K562 (cell line): ENCODE measurements at regions not wholly inside any gene's neighbourhood (a gene's known extent, or its start where the extent isn't known, plus 50 kb on each side); places are given as distances from the start of the nearest gene placed in this dataset.
A peak's percentile ranks its signal among the peaks of the same experiment; 100 is the strongest.

Experiments used
- C11orf30 ChIP-seq: fragments of 450-650 bp; IDR thresholded peaks from 2 replicates; pipeline ENCODE4 v1.6.1; 2016; ENCODE audit warnings: low read depth, mild to moderate bottlenecking
- CEBPB ChIP-seq: fragments of 450-650 bp; IDR thresholded peaks from 2 replicates; pipeline ENCODE4 v1.6.1; 2016; ENCODE audit warnings: missing genetic modification characterization, missing compliant biosample characterization
- GABPA ChIP-seq: fragments of 200-800 bp; sonication (Bioruptor generic); conservative IDR thresholded peaks from 2 replicates; pipeline ENCODE4 v1.6.1; 2016; ENCODE audit warnings: low read depth, missing genetic modification characterization, missing compliant biosample characterization
- IFI16 ChIP-seq: fragments of 250-450 bp; sonication (Bioruptor Pico); IDR thresholded peaks from 2 replicates; pipeline ENCODE4 v2.1.2; 2022; ENCODE audit warnings: mild to moderate bottlenecking, inconsistent platforms
- NR2C1 ChIP-seq, 2 experiments: fragments of 450-650 bp; IDR thresholded peaks; 2 replicates each; pipeline ENCODE4 v1.6.1; 2017; ENCODE audit warnings: mild to moderate bottlenecking in 2 of 2, antibody characterized with exemption in 1 of 2, inconsistent platforms in 1 of 2, missing compliant biosample characterization in 1 of 2, missing genetic modification characterization in 1 of 2
- PYGO2 ChIP-seq: fragments of 450-650 bp; IDR thresholded peaks from 2 replicates; pipeline ENCODE4 v1.6.1; 2016; ENCODE audit warnings: mild to moderate bottlenecking, missing genetic modification characterization, moderate library complexity, missing compliant biosample characterization
- SMAD4 ChIP-seq: fragments of 250-450 bp; sonication (Bioruptor Pico); conservative IDR thresholded peaks from 2 replicates; pipeline ENCODE4 v1.8.0; 2021; ENCODE audit warnings: inconsistent platforms, mild to moderate bottlenecking, moderate library complexity
- TAF15 ChIP-seq: fragments of 200-400 bp; formaldehyde crosslinking; IDR thresholded peaks from 2 replicates; pipeline ENCODE4 v1.6.1; 2017; ENCODE audit warnings: mild to moderate bottlenecking, low read depth, low read length, moderate library complexity
- TCF7L2 ChIP-seq: fragments of 150-350 bp; IDR thresholded peaks from 2 replicates; pipeline ENCODE4 v1.6.1; 2016; ENCODE audit warnings: low read depth, mild to moderate bottlenecking, low read length, moderate library complexity
- TCFL5 ChIP-seq: fragments of 250-450 bp; sonication (Bioruptor Pico); conservative IDR thresholded peaks from 2 replicates; pipeline ENCODE4 v1.6.1; 2021; ENCODE audit warnings: mild to moderate bottlenecking, moderate library complexity, matching md5 sums
- TF ChIP-seq, protein P1 (sequence below): fragments of 250-450 bp; sonication (Bioruptor Pico); IDR thresholded peaks from 2 replicates; pipeline ENCODE4 v1.8.0; 2021; ENCODE audit warnings: moderate library complexity, mild to moderate bottlenecking, inconsistent platforms
- TF ChIP-seq, protein P2 (sequence below), 2 experiments: fragments of 450-650 bp in 1 of 2; sonication (generic) in 1 of 2; formaldehyde crosslinking in 1 of 2; IDR thresholded peaks; 2 replicates each; pipeline versions ENCODE4 v1.7.1 to v1.9.0; 2016 to 2022; ENCODE audit warnings: inconsistent platforms in 1 of 2, mild to moderate bottlenecking in 1 of 2, missing genetic modification reagents in 1 of 2
- TF ChIP-seq, protein P3 (sequence below): fragments of 250-450 bp; sonication (Bioruptor Pico); IDR thresholded peaks from 2 replicates; pipeline ENCODE4 v1.9.0; 2021; ENCODE audit warnings: mild to moderate bottlenecking, inconsistent platforms
- TF ChIP-seq, protein P4 (sequence below): IDR thresholded peaks from 3 replicates; pipeline ENCODE4 v1.6.1; 2011; ENCODE audit warnings: borderline replicate concordance, mild to moderate bottlenecking; ENCODE audit not compliant: insufficient read length, insufficient read depth

DNA sequence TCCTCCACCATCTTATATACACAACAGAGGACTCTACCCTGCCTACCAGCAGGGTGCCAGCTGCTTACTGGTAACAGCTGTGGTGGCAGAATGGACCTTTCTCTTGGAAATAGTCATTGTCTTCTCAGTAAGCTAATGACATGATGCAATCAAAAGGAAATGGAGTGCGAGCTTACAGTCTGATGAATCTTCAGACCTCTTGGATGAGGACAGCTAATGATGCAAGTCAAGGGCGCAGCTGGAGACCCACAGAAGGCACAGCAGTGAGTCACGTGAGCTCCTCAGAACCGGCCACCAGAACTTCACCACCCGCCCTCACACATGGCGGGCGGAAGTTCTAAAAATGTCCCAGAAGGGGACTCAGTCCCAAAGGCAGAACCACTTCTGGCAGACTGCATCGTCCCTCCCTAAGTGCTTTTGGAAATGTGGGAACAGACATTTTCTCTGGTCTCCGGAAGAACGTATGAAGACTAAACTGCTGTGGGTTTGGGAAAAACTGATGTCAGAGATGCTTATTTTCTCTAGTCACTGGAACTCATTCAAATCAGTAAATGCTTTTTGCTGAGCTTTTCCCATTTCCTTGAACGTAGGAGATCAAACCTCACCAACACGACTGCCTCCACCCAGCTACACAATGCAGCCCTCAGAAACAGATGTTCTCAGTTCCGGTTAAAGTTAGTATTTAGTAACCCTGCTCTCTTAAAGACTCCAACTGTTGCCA lies 96.4 kb downstream of the FAS start (continued):
- peak; percentile 59; the same call in 1 of the 2 replicates for TF ChIP-seq GABPA (tag)
- peak; percentile 71 for TF ChIP-seq SMAD4 (CRISPR knock-in tag)
- no peak for TF ChIP-seq C11orf30
- TF ChIP-seq TAF15, result no peak
- TF ChIP-seq CEBPB (tag), result peak; percentile 90
- TF ChIP-seq TCFL5 (CRISPR knock-in tag), result no peak
- TF ChIP-seq, protein P1, sequence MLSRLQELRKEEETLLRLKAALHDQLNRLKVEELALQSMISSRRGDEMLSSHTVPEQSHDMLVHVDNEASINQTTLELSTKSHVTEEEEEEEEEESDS (CRISPR knock-in tag), result no peak
- TF ChIP-seq, protein P2, sequence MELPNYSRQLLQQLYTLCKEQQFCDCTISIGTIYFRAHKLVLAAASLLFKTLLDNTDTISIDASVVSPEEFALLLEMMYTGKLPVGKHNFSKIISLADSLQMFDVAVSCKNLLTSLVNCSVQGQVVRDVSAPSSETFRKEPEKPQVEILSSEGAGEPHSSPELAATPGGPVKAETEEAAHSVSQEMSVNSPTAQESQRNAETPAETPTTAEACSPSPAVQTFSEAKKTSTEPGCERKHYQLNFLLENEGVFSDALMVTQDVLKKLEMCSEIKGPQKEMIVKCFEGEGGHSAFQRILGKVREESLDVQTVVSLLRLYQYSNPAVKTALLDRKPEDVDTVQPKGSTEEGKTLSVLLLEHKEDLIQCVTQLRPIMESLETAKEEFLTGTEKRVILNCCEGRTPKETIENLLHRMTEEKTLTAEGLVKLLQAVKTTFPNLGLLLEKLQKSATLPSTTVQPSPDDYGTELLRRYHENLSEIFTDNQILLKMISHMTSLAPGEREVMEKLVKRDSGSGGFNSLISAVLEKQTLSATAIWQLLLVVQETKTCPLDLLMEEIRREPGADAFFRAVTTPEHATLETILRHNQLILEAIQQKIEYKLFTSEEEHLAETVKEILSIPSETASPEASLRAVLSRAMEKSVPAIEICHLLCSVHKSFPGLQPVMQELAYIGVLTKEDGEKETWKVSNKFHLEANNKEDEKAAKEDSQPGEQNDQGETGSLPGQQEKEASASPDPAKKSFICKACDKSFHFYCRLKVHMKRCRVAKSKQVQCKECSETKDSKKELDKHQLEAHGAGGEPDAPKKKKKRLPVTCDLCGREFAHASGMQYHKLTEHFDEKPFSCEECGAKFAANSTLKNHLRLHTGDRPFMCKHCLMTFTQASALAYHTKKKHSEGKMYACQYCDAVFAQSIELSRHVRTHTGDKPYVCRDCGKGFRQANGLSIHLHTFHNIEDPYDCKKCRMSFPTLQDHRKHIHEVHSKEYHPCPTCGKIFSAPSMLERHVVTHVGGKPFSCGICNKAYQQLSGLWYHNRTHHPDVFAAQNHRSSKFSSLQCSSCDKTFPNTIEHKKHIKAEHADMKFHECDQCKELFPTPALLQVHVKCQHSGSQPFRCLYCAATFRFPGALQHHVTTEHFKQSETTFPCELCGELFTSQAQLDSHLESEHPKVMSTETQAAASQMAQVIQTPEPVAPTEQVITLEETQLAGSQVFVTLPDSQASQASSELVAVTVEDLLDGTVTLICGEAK (IDR thresholded peaks at IDR 0.05), result no peak
- TF ChIP-seq, protein P2 (CRISPR knock-in tag; IDR thresholded peaks at IDR 0.05), result no peak
- TF ChIP-seq TCF7L2, result no peak
- TF ChIP-seq, protein P3, sequence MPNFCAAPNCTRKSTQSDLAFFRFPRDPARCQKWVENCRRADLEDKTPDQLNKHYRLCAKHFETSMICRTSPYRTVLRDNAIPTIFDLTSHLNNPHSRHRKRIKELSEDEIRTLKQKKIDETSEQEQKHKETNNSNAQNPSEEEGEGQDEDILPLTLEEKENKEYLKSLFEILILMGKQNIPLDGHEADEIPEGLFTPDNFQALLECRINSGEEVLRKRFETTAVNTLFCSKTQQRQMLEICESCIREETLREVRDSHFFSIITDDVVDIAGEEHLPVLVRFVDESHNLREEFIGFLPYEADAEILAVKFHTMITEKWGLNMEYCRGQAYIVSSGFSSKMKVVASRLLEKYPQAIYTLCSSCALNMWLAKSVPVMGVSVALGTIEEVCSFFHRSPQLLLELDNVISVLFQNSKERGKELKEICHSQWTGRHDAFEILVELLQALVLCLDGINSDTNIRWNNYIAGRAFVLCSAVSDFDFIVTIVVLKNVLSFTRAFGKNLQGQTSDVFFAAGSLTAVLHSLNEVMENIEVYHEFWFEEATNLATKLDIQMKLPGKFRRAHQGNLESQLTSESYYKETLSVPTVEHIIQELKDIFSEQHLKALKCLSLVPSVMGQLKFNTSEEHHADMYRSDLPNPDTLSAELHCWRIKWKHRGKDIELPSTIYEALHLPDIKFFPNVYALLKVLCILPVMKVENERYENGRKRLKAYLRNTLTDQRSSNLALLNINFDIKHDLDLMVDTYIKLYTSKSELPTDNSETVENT (CRISPR knock-in tag), result no peak
- no peak for TF ChIP-seq PYGO2 (tag)
- no peak for TF ChIP-seq NR2C1 (IDR thresholded peaks at IDR 0.05)
- TF ChIP-seq NR2C1 (tag; IDR thresholded peaks at IDR 0.05), result peak; percentile 12; the same call in 1 of the 2 replicates
- TF ChIP-seq, protein P4, sequence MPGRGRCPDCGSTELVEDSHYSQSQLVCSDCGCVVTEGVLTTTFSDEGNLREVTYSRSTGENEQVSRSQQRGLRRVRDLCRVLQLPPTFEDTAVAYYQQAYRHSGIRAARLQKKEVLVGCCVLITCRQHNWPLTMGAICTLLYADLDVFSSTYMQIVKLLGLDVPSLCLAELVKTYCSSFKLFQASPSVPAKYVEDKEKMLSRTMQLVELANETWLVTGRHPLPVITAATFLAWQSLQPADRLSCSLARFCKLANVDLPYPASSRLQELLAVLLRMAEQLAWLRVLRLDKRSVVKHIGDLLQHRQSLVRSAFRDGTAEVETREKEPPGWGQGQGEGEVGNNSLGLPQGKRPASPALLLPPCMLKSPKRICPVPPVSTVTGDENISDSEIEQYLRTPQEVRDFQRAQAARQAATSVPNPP, result no peak
- TF ChIP-seq IFI16 (CRISPR knock-in tag), result no peak
